ENCODE measurements at regions not wholly inside any gene's neighbourhood (a gene's known extent, or its start where the extent isn't known, plus 50 kb on each side); places are given as distances from the start of the nearest gene placed in this dataset.

DNA sequence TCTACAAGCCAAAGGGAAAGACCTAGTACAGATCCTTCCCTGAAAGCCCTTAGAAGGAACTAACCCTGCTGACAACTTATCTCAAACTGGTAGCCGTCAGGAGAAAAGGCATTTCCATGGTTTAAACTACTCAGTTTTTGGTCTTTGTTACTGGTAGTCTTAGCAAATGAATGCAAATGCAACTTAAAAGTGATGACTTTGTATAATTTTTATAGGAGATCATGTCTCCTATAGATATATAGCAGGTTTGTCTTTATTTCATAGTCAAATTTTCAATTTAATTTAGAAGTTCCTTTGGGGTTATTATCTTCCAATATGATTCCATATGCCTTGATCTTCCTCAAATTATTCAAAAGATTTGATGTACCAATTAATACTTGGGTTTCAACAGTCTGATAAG is 1173.0 kb upstream of the CNTN5 start:
- Mint-ChIP-seq H3K27ac (no peak overlapping the region), H3K27me3 (ENCODE audit: low read depth in 3 of 3) (no peaks in the 10 kb centered on the region), H3K4me1 (no peaks in the 10 kb centered on the region), H3K36me3 (no peaks in the 10 kb centered on the region), H3K4me3 (no peak overlapping the region), H3K9me3 (peaks cover 0 to 3% (median 2%) of the 10 kb centered on the region in 7 donors)
- Histone ChIP-seq H3K9ac (ENCODE audit: insufficient read depth, low read length, poor library complexity, severe bottlenecking) (no peak overlapping the region), H3K4me3 (replicated peaks in 1 of 3; ENCODE audit: low read depth in 2 of 3, low read length in 3 of 3) (no peak overlapping the region), H3K79me2 (ENCODE audit: insufficient read depth, low read length) (no peaks in the 10 kb centered on the region), H3K4me2 (replicated peaks; ENCODE audit: extremely low read depth, low read length, poor library complexity, severe bottlenecking) (no peak overlapping the region), H3K27me3 (ENCODE audit: control insufficient read depth in 2 of 2, insufficient read depth in 2 of 2, low read length in 2 of 2) (no peaks in the 10 kb centered on the region), H3K4me1 (ENCODE audit: control insufficient read depth in 1 of 2, insufficient read depth in 2 of 2, low read length in 2 of 2) (no peaks in the 10 kb centered on the region), H3K9me3 (replicated peaks in 1 of 2; ENCODE audit: control insufficient read depth in 1 of 2, insufficient read depth in 1 of 2, low read length in 2 of 2) (peaks cover 0 to 3% of the 10 kb centered on the region in 2 donors), H4K20me1 (ENCODE audit: insufficient read depth, low read length) (no peaks in the 10 kb centered on the region), H3K36me3 (replicated peaks in 1 of 2; ENCODE audit: control insufficient read depth in 1 of 2, insufficient read depth in 2 of 2, low read length in 2 of 2) (no peaks in the 10 kb centered on the region), H3K27ac (ENCODE audit: low read depth in 1 of 2, low read length in 2 of 2) (no peak overlapping the region), H2AFZ (ENCODE audit: insufficient read depth, low read depth, low read length, poor library complexity, severe bottlenecking) (no peak overlapping the region)
- intact Hi-C loops (cut with micrococcal nuclease) = no loop called here
- TF ChIP-seq, protein P1, sequence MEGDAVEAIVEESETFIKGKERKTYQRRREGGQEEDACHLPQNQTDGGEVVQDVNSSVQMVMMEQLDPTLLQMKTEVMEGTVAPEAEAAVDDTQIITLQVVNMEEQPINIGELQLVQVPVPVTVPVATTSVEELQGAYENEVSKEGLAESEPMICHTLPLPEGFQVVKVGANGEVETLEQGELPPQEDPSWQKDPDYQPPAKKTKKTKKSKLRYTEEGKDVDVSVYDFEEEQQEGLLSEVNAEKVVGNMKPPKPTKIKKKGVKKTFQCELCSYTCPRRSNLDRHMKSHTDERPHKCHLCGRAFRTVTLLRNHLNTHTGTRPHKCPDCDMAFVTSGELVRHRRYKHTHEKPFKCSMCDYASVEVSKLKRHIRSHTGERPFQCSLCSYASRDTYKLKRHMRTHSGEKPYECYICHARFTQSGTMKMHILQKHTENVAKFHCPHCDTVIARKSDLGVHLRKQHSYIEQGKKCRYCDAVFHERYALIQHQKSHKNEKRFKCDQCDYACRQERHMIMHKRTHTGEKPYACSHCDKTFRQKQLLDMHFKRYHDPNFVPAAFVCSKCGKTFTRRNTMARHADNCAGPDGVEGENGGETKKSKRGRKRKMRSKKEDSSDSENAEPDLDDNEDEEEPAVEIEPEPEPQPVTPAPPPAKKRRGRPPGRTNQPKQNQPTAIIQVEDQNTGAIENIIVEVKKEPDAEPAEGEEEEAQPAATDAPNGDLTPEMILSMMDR (IDR thresholded peaks at IDR 0.05) = no peak
- no peak for DNase-seq
- no CpG with 5 or more reads among the region's 1 CpG for WGBS (ENCODE audit: insufficient coverage)

DNA sequence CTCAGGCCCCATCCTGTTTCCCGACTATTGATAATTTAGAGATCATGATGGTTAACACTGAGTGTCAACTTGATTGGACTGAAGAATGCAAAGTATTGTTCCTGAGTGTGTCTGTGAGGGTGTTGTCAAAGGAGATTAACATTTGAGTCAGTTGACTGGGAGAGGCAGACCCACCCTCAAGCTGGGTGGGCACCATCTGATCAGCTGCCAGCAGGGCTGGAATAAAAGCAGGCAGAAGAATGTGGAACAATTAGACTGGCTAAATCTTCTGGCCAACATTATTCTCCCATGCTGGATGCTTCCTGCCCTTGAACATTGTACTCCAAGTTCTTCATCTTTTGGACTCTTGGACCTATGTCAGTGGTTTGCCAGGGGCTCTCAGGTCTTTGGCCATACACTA is 1170.0 kb upstream of the CNTN5 start:
- no peaks in the 10 kb centered on the region for H3K36me3 ChIP-seq (replicated peaks in 1 of 2; ENCODE audit: control insufficient read depth in 1 of 2, insufficient read depth in 2 of 2, low read length in 2 of 2)
- TF ChIP-seq, protein P1 (IDR thresholded peaks at IDR 0.05) = no peak

More for the DNA sequence above, 1170.0 kb upstream of the CNTN5 start:
- WGBS (ENCODE audit: insufficient coverage) = no CpG with 5 or more reads among the region's 1 CpG
- Histone ChIP-seq H3K27ac (ENCODE audit: low read depth in 1 of 2, low read length in 2 of 2) (no peak overlapping the region), H3K79me2 (ENCODE audit: insufficient read depth, low read length) (no peaks in the 10 kb centered on the region), H3K9me3 (replicated peaks in 1 of 2; ENCODE audit: control insufficient read depth in 1 of 2, insufficient read depth in 1 of 2, low read length in 2 of 2) (peaks cover 3 to 8% of the 10 kb centered on the region in 2 donors), H2AFZ (ENCODE audit: insufficient read depth, low read depth, low read length, poor library complexity, severe bottlenecking) (no peak overlapping the region), H3K27me3 (ENCODE audit: control insufficient read depth in 2 of 2, insufficient read depth in 2 of 2, low read length in 2 of 2) (no peaks in the 10 kb centered on the region), H3K4me3 (replicated peaks in 1 of 3; ENCODE audit: low read depth in 2 of 3, low read length in 3 of 3) (no peak overlapping the region), H4K20me1 (ENCODE audit: insufficient read depth, low read length) (no peaks in the 10 kb centered on the region), H3K4me2 (replicated peaks; ENCODE audit: extremely low read depth, low read length, poor library complexity, severe bottlenecking) (no peak overlapping the region), H3K9ac (ENCODE audit: insufficient read depth, low read length, poor library complexity, severe bottlenecking) (no peak overlapping the region), H3K4me1 (ENCODE audit: control insufficient read depth in 1 of 2, insufficient read depth in 2 of 2, low read length in 2 of 2) (no peaks in the 10 kb centered on the region)
- no peak overlapping the region for H3K4me3 Mint-ChIP-seq
- no peaks in the 10 kb centered on the region for H3K36me3 Mint-ChIP-seq
- no peaks in the 10 kb centered on the region for H3K27me3 Mint-ChIP-seq (ENCODE audit: low read depth in 3 of 3)
- H3K4me1 Mint-ChIP-seq = no peaks in the 10 kb centered on the region
- no peak for DNase-seq
- intact Hi-C loops (cut with micrococcal nuclease) = no loop called here
- no peak overlapping the region for H3K27ac Mint-ChIP-seq
- H3K9me3 Mint-ChIP-seq = peaks cover 0 to 5% (median 2%) of the 10 kb centered on the region in 7 donors

Data from CD14-positive monocyte (primary cell).